ENCODE measurements at regions not wholly inside any gene's neighbourhood (a gene's known extent, or its start where the extent isn't known, plus 50 kb on each side); places are given as distances from the start of the nearest gene placed in this dataset.

DNA sequence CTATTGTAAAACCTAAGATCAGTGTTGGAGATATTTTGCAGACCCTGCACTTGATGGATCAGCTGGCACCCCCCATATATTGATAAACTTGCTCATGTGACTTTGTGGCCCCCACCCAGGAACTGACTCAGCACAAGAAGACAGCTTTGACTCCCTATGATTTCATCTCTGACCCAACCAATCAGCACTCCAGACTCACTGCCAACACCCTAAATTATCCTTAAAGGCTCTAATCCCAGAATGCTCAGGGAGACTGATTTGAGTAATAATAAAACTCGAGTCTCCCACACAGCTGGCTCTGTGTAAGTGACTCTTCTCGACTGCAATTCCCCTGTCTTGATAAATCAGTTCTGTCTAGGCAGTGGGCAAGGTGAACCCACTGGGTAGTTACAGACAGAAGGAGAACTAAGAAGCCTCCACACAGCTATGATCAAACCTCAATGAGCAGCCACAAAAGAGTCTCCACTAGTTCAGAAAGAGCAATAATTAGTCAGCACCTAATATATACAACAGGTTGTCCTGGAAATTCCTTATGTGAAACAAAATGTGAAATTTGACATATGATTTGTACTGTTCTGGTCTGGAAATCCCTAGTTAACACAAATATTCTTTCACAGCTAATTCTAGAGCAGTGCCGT, 52.2 kb downstream of the ACTL7B start:
- H3K79me2 ChIP-seq (ENCODE audit: insufficient read depth, low read length) = no peaks in the 10 kb centered on the region
- H3K9ac ChIP-seq (ENCODE audit: low read depth, low read length, poor library complexity, severe bottlenecking) = no peak overlapping the region
- H3K4me3 ChIP-seq (ENCODE audit: low read length, poor library complexity, severe bottlenecking) = no peak overlapping the region
- H3K36me3 ChIP-seq (ENCODE audit: insufficient read depth, low read length) = no peaks in the 10 kb centered on the region
- no peaks in the 10 kb centered on the region for H3K27me3 ChIP-seq (ENCODE audit: insufficient read depth, low read length, poor library complexity, severe bottlenecking)
- no peak overlapping the region for H2AFZ ChIP-seq (ENCODE audit: low read length)
- no peaks in the 10 kb centered on the region for H3F3A ChIP-seq (ENCODE audit: low read depth)
- no peak for TF ChIP-seq CTCF (conservative IDR thresholded peaks at IDR 0.05; ENCODE audit: low read length)
- no peak for TF ChIP-seq EZH2phosphoT487 (IDR thresholded peaks at IDR 0.05; ENCODE audit: borderline replicate concordance)
- H3K9me3 ChIP-seq (ENCODE audit: insufficient read depth, low read depth, low read length) = no peaks in the 10 kb centered on the region
- no peak overlapping the region for H3K4me2 ChIP-seq (ENCODE audit: low read depth, low read length, poor library complexity, severe bottlenecking)
- no peaks in the 10 kb centered on the region for H3K9me2 ChIP-seq (replicated peaks; ENCODE audit: low read depth, low read length)
- H4K20me1 ChIP-seq (ENCODE audit: insufficient read depth, low read length, poor library complexity, severe bottlenecking) = no peaks in the 10 kb centered on the region
- H3K4me1 ChIP-seq (ENCODE audit: insufficient read depth, low read length, poor library complexity, severe bottlenecking) = no peaks in the 10 kb centered on the region

- Histone ChIP-seq H3K79me2 (ENCODE audit: insufficient read depth, low read length) (no peaks in the 10 kb centered on the region), H3K9me3 (ENCODE audit: insufficient read depth, low read depth, low read length) (no peaks in the 10 kb centered on the region), H4K20me1 (ENCODE audit: insufficient read depth, low read length, poor library complexity, severe bottlenecking) (no peaks in the 10 kb centered on the region), H3K36me3 (ENCODE audit: insufficient read depth, low read length) (no peaks in the 10 kb centered on the region), H3K4me3 (ENCODE audit: low read length, poor library complexity, severe bottlenecking) (no peak overlapping the region), H3F3A (ENCODE audit: low read depth) (no peaks in the 10 kb centered on the region), H2AFZ (ENCODE audit: low read length) (no peak overlapping the region), H3K9ac (ENCODE audit: low read depth, low read length, poor library complexity, severe bottlenecking) (no peak overlapping the region), H3K4me2 (ENCODE audit: low read depth, low read length, poor library complexity, severe bottlenecking) (no peak overlapping the region), H3K4me1 (ENCODE audit: insufficient read depth, low read length, poor library complexity, severe bottlenecking) (no peaks in the 10 kb centered on the region), H3K27me3 (ENCODE audit: insufficient read depth, low read length, poor library complexity, severe bottlenecking) (no peaks in the 10 kb centered on the region), H3K9me2 (replicated peaks; ENCODE audit: low read depth, low read length) (no peaks in the 10 kb centered on the region)
- TF ChIP-seq CTCF (conservative IDR thresholded peaks at IDR 0.05; ENCODE audit: low read length) (no peak), EZH2phosphoT487 (IDR thresholded peaks at IDR 0.05; ENCODE audit: borderline replicate concordance) (no peak)
Observed at GRCh38 chr9:108802967-108803366, 52.8 kb downstream of the ACTL7B start.

GRCh38 chr9:108801949-108802348, 53.8 kb downstream of the ACTL7B start:
- Histone ChIP-seq H3F3A (ENCODE audit: low read depth) (no peaks in the 10 kb centered on the region), H3K27me3 (ENCODE audit: insufficient read depth, low read length, poor library complexity, severe bottlenecking) (no peaks in the 10 kb centered on the region), H3K9me2 (replicated peaks; ENCODE audit: low read depth, low read length) (no peaks in the 10 kb centered on the region), H3K9me3 (ENCODE audit: insufficient read depth, low read depth, low read length) (no peaks in the 10 kb centered on the region), H3K79me2 (ENCODE audit: insufficient read depth, low read length) (no peaks in the 10 kb centered on the region), H3K4me3 (ENCODE audit: low read length, poor library complexity, severe bottlenecking) (no peak overlapping the region), H3K4me2 (ENCODE audit: low read depth, low read length, poor library complexity, severe bottlenecking) (no peak overlapping the region), H4K20me1 (ENCODE audit: insufficient read depth, low read length, poor library complexity, severe bottlenecking) (no peaks in the 10 kb centered on the region), H3K36me3 (ENCODE audit: insufficient read depth, low read length) (no peaks in the 10 kb centered on the region), H3K4me1 (ENCODE audit: insufficient read depth, low read length, poor library complexity, severe bottlenecking) (no peaks in the 10 kb centered on the region), H3K9ac (ENCODE audit: low read depth, low read length, poor library complexity, severe bottlenecking) (no peak overlapping the region), H2AFZ (ENCODE audit: low read length) (no peak overlapping the region)
- TF ChIP-seq CTCF (conservative IDR thresholded peaks at IDR 0.05; ENCODE audit: low read length) (no peak), EZH2phosphoT487 (IDR thresholded peaks at IDR 0.05; ENCODE audit: borderline replicate concordance) (no peak)

All from Loucy (cell line).